ENCODE measurements at regions not wholly inside any gene's neighbourhood (a gene's known extent, or its start where the extent isn't known, plus 50 kb on each side); places are given as distances from the start of the nearest gene placed in this dataset.

- TF ChIP-seq EZH2phosphoT487 (IDR thresholded peaks at IDR 0.05; ENCODE audit: borderline replicate concordance, low read depth, low read length): no peak
- no peak for TF ChIP-seq CTCF (conservative IDR thresholded peaks at IDR 0.05; ENCODE audit: low read length)
- no peaks in the 10 kb centered on the region for H4K20me1 ChIP-seq (ENCODE audit: insufficient read depth, low read length)
- H3K4me2 ChIP-seq (ENCODE audit: low read length): no peak overlapping the region
- H2AFZ ChIP-seq (ENCODE audit: low read length): no peak overlapping the region
- no peaks in the 10 kb centered on the region for H3K9me2 ChIP-seq (ENCODE audit: insufficient read depth, low read length)
- H3K9me3 ChIP-seq (ENCODE audit: low read length): no peaks in the 10 kb centered on the region
- no peak overlapping the region for H3K4me3 ChIP-seq (ENCODE audit: low read depth, low read length, poor library complexity, severe bottlenecking)
- ChIA-PET CTCF (ENCODE audit: unreplicated experiment) (no interaction called here), POLR2A (interaction anchor here (0.6 kb wide), 1 partner anchor 11 kb away, joined by 3 read pairs; no protein-coding TSS in a partner anchor)
- H3K27ac ChIP-seq (ENCODE audit: low read depth, low read length, poor library complexity, severe bottlenecking): no peak overlapping the region
- no peak for DNase-seq (ENCODE audit: low spot score)
- intact Hi-C loops (cut with micrococcal nuclease; ENCODE audit: unreplicated experiment): no loop called here
- no peaks in the 10 kb centered on the region for H3K79me2 ChIP-seq (ENCODE audit: insufficient read depth, low read depth, low read length)
- no TSS peak for BruUV-seq (replicated peaks)
- H3K4me1 ChIP-seq (ENCODE audit: insufficient read depth, low read length, poor library complexity, severe bottlenecking): no peaks in the 10 kb centered on the region
- no peaks in the 10 kb centered on the region for H3K36me3 ChIP-seq (ENCODE audit: insufficient read depth, low read length)
Observed at GRCh38 chr1:201683397-201683796, 144.5 kb downstream of the NAV1 start.

- no peak for DNase-seq (ENCODE audit: low spot score)
- BruUV-seq (replicated peaks): no TSS peak
Observed at GRCh38 chr1:201685485-201685884, 143.5 kb upstream of the IPO9 start.

More at GRCh38 chr1:201685485-201685884, 143.5 kb upstream of the IPO9 start:
- no peak overlapping the region for H2AFZ ChIP-seq (ENCODE audit: low read length)
- H3K4me3 ChIP-seq (ENCODE audit: low read depth, low read length, poor library complexity, severe bottlenecking): no peak overlapping the region
- ChIA-PET CTCF (ENCODE audit: unreplicated experiment) (no interaction called here), POLR2A (no interaction called here)
- H3K9me3 ChIP-seq (ENCODE audit: low read length): no peaks in the 10 kb centered on the region
- H3K9me2 ChIP-seq (ENCODE audit: insufficient read depth, low read length): no peaks in the 10 kb centered on the region
- no peak for TF ChIP-seq EZH2phosphoT487 (IDR thresholded peaks at IDR 0.05; ENCODE audit: borderline replicate concordance, low read depth, low read length)
- no peak for TF ChIP-seq CTCF (conservative IDR thresholded peaks at IDR 0.05; ENCODE audit: low read length)
- H3K79me2 ChIP-seq (ENCODE audit: insufficient read depth, low read depth, low read length): no peaks in the 10 kb centered on the region
- intact Hi-C loops (cut with micrococcal nuclease; ENCODE audit: unreplicated experiment): no loop called here
- H3K4me2 ChIP-seq (ENCODE audit: low read length): no peak overlapping the region
- no peaks in the 10 kb centered on the region for H3K4me1 ChIP-seq (ENCODE audit: insufficient read depth, low read length, poor library complexity, severe bottlenecking)
- H3K36me3 ChIP-seq (ENCODE audit: insufficient read depth, low read length): no peaks in the 10 kb centered on the region
- no peak overlapping the region for H3K27ac ChIP-seq (ENCODE audit: low read depth, low read length, poor library complexity, severe bottlenecking)
- no peaks in the 10 kb centered on the region for H4K20me1 ChIP-seq (ENCODE audit: insufficient read depth, low read length)

Data from OCI-LY7 (cell line).